T-helper 1 cell treated with Interleukin-12 subunit alpha and Interleukin-12 subunit beta and Interleukin-4 antibody, amounts not matched to agents 30 ng/mL and 1 ng/mL, for 36 hours (primary cell): ENCODE measurements at regions not wholly inside any gene's neighbourhood (a gene's known extent, or its start where the extent isn't known, plus 50 kb on each side); places are given as distances from the start of the nearest gene placed in this dataset.

ENCODE experiments used
- intact Hi-C: fragments of 100-400 bp; cut with micrococcal nuclease; formaldehyde crosslinking; loops from one replicate; pipeline ENCODE4 v1.15.1; 2024

DNA sequence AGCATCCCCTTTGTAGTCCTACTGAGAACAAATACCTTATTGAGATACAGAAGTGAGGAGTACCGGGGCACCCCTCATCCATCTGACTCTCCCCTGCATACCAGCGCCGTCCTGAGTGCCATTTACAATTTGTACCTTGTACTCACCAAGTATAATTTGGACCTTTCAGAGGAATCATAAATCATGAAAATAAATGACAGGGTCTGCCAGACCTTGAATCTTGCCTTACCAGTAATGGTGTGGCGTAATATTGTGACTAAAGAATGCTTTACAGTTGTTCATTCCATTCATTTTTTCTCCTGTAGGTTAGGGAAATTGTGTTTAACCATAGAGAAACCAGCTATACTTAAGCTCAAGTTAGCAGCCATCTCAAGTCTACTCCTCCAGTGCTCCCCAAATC, 243.7 kb upstream of the RGS6 start:
- intact Hi-C loops: no loop called here

DNA sequence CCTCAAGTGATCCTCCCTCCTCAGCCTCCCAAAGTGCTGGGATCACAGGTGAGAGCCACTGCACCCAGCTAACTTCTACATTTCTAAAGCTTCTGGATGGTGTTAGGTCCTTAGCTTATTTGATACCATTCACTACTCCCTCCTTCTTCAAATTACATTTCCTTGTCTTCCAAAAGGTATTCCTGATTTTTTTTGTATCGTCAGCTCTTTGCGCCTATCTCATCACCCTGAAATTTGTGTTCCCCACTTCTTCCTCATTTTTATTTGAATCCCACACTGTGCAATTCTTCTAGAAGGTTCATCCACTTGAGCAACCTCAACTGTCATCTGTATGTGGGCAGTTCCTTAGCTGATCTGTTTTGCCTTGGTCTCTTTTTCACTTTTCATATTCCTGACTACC, 241.8 kb upstream of the RGS6 start:
- intact Hi-C loops: no loop called here

DNA sequence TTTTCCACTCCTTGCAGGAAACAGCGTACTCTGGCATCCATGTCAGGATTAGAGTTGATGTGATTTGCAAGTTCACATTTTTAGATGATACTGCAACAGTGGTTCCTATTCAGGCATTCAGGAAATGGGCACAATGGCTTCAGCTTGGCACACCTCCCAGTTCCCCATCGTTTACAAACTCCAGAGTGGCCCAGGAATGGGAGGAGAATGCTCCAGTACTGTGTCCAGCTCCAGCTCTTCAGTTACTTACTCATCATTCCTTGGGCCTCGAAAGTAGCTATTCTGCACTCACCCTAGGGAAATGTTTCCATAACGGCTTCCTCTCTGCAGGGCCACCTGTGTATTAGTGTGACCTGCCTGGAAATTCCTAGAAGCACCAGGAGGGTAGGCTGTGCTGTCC, 239.7 kb upstream of the RGS6 start:
- intact Hi-C loops: no loop called here

DNA sequence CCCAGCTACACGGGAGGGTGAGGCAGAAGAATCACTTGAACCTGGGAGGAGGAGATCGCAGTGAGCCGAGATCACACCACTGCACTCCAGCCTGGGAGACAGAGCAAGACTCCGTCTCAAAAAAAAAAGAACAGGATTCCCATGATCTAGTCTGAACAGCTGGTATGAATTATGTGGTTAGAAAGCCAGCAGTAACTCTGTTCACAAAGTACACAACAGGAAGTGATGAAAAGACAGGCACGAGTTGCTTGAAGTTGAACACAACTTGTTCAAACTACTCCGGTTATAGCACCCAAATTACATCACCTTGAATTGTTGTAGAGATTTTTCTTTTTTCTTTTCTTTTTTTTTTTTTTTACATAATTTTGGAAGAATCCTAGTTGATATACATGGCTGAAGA, 238.8 kb upstream of the RGS6 start:
- intact Hi-C loops: no loop called here

DNA sequence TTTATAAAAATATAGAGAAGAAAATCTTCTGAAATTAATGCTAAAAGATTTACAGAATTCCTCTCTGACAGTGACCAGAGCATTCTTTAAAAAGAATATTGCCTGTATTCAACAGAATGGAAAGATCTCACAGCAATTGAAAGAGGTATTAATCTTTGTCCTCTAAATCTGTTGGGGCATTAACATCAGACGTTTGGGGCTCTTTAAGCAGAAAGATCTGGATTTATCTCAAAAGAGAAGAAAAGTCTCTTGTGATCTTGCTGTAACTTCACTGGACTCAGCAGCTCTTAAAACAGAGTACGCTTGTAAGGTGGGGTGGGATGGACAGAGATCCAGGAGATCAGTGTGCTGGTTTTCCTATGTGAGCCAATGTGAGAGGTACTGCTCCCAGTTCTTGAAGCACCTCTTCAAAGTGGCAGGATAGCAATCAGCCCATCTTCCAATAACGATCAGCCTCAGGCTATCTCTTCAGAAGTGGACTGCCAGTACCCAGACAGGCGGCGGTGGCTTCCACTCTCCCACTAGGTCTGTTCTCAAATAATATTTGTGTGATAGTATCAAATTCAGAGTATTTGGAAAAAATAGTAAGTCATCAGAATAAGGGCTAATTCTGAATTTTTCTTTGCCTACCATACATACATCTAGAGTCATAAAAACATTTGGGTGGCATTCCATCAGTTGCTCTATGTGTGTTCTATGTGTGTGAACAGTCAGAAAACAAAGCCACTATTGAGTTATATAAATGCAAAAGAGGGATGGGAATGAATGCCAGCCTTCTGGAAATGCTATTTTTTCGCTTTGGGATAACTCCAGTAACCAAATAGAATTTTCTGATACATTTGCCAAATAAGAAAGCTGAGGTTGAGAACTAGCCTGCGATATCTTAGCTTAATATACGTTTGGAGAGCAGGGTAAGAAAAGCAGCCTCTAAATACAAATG, 237.4 kb upstream of the RGS6 start:
- intact Hi-C loops: no loop called here

DNA sequence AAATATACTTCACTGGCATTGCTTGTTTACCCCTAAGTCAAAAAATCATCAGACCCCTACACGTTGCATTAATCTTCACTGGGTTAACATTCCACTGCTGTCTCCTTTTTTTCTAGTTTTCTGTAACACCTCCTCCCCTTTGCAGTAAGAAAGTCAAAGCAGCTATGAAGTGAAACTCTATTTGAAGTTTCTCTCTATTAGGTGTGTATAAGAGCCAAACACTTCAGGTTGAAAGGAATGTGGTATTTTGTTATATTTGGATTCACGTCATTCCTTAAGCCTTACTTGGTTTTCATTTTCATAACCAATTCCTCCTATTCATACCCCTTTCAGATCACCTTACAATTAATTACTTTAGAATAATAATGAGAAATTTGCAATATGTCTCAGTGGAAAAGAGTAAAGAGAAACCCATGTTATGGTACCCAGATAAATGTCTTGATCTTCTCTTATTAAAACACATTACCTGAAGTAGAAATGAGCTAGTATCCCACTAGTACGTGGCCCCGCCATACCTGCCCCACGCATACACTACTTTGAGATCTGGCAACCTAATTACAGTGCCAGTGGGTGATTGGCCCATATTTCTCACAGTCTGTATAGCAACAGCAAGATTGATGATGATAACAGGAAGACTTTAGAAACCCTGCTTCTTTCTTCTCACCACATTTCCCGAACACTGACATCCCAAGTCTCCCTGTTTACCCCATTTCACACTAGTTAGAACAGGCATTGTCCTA, 236.4 kb upstream of the RGS6 start:
- intact Hi-C loops: no loop called here

DNA sequence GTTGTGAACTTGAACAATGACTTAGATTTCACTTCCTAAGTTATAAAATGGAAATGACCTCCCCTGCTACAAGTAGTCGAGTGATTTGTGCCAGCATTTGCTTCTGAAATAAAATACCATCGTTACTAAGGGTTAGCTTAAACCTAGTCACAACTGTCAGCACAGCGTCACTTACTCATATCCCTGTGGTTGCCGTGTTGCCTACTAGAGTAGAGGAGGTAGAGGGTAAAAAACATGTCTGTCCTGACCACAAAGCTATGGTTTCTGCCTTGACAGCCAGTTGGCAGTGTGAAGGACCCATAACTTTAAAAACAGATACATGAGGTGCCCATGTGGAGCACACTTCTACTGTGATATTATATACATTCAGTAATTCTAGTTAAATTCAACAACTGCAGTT, 234.2 kb upstream of the RGS6 start:
- intact Hi-C loops: no loop called here

DNA sequence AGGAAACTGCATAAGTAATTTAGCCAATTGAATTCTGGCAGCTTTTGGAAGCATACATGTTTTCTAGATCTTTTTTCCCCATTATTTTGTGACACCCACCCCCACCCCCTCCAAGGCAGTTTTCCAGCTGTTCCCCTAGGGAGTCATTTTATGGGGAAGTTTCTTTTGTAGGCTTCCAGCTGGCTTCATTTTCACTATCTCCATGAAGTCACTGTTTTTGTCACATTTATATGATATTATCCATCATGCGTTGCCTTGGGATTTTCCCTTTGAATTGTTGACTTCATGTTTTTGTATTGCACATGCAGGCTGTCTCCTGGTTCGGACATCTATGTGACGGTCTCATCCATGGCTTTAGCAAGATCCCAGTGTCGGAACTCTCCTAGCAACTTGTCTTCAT, 233.6 kb upstream of the RGS6 start:
- intact Hi-C loops: no loop called here

DNA sequence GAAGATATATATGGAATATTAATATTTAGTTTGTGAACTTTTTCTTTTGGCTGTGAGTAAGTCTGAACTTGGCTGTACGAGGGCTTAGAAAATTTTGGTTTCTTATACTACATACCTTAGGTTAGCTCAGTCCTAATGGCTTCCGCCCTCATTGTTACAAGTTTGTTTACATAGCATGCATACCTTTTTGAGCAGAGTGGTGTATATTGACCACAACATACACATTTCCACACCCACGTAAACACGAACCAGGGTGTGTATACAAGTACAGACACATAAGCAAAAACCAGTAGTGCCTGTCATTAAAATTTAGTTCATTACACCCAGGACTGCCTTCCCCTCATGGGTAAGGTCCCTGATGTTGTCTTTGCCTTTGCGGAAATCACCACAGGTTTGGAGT, 230.2 kb upstream of the RGS6 start:
- intact Hi-C loops: loop anchor here (5.0 to 10.0 kb wide), 2 partner anchors 107 to 560 kb away; no protein-coding TSS in a partner anchor

DNA sequence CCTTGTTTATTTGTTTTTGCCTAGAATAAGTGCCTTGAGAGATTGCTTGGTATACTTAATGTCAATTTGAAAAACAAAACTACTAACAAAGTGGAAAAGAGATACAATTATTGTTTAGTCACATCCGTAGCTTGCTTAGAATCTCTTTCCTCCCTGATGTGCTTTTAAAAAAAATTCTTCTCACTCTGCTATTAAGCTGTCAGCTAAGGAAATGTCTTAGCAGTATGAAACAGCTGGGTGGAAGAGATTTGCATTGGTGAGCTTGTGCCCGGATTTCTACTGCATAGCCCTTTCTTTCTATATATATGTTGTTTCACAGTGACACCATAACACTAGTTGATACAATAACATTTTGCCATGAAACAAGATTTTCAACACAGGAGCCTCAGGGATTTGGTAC, 229.4 kb upstream of the RGS6 start:
- intact Hi-C loops: loop anchor here (5.0 to 10.0 kb wide), 2 partner anchors 108 to 560 kb away; no protein-coding TSS in a partner anchor

DNA sequence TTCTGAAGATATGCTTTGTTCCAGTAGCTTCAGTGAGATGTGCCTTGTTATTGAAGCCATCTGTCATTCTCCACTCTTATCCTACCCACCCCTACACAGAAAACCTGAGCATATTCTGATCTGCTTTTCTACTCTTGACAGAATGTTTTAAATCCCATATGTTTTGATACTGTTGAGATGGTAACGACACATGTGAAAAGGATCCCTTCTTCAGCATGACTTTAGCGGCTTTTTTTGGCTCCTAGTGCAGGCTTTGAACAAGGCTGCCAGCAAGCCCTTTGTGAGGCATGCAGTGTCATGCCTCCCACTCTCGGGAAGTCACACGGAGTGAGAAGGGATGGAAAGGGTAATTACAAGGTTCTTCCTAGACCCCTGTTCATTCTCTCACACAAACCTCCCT, 228.8 kb upstream of the RGS6 start:
- intact Hi-C loops: loop anchor here (5.0 to 10.0 kb wide), 2 partner anchors 109 to 561 kb away; no protein-coding TSS in a partner anchor

DNA sequence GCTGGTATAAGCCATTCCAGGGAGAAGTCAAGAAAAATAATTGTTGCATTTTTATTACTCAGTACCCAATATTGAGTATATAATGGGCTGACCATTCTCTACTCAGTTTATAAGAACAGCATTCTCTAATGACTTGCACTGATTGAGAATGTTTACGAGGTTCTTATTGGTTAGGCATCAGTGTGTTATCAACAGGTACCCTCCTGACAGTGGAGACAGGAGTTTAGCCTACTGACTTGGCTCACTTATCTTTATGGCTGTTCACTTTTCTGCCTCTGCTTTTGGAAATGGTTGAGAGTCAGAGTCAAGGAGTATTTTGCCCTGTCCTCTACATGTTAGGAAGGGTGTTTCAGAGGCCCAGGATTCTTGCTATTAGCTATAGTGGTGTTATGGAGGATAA, 228.0 kb upstream of the RGS6 start:
- intact Hi-C loops: loop anchor here (5.0 to 10.0 kb wide), 2 partner anchors 109 to 562 kb away; no protein-coding TSS in a partner anchor

DNA sequence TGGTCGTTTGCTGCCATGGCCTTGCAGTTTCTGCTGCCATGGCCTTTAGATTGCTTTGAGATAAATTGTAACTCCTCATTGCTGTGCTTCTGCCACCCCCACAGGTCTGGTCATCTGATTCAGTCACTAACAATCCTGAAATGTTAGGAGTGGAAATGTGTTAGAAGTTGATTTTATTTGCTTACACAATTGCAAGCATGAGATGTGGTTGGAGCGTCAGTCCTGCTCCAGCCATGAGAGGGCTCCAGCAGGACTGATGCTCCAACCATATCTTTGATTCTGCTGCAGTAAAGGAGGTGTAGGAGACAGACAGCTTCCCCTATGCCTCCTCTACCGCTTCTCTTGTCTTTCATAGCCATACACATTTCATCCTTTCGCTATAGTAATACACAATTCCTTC, 226.8 kb upstream of the RGS6 start:
- intact Hi-C loops: loop anchor here (10.0 kb wide), 1 partner anchor 111 kb away; no protein-coding TSS in a partner anchor

DNA sequence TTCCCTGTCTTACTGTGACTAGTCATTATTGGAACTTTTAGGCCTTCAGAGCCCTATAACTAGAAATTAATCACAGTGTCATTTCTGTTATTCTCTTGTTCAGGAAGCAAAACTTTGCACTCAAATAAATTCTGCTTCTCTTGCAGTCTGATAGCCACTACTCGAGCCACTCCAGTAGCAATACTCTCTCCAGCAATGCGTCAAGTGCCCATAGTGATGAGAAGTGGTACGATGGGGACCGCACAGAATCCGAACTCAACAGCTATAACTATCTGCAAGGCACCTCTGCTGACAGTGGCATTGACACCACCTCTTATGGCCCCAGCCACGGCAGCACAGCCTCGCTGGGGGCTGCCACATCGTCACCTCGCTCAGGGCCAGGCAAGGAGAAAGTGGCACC, 223.2 kb upstream of the RGS6 start:
- intact Hi-C loops: loop anchor here (10.0 kb wide), 1 partner anchor 114 kb away; no protein-coding TSS in a partner anchor

DNA sequence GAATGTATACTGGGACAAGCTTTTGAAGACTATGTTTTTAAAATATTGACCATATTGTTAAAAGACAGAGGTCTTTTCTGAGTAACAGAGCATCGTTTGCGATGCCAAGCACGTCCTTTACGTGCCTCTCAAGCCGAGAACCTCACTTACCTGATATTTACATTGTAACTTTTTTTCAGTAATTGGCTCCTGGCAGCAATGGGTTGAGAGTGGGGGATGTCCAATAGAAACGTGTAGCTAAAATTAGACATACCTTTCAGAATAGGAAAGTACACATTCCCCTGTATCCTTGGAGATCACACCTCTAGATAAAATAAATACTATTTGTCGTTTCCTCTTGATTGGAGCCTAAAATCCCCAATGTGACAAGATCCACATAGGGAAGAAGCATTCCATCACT, 222.2 kb upstream of the RGS6 start:
- intact Hi-C loops: loop anchor here (10.0 kb wide), 1 partner anchor 115 kb away; no protein-coding TSS in a partner anchor

DNA sequence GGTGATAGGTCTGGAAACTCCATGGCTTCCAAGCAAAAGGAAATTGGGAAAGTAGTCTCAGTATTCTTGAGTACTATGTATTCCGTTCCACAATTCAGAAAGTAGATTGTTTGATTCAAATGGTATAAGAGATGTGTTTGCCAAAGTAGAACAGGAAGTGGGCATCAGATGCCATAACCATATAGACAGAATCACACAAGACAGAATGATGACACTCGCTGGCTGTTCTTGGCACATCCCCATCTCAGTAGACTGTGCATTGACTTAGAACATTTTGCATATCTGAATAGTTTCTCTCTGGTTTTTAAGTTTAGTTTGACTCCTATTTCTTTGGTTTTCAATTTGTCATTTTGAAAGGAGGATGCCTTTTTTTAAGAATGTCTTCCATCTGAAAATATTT, 221.1 kb upstream of the RGS6 start:
- intact Hi-C loops: no loop called here

DNA sequence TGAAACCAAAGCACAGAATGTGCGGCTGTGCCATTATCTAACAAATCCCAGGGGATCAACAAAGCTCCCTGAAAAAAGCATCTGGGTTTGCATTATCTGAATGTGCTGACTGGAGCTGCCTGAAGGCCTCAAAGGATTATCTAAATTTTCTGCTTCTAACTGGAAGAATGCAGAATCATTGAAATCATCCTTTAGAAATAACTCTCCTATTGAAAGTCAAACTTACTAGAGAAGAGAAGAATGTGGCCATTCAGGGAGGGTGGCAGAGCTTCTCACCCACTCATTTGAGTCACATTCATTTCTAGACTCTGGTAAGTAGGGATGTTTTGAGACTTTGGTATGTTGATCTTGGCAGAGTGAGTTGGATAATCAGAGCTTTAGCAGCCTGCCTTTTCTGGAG, 220.6 kb upstream of the RGS6 start:
- intact Hi-C loops: no loop called here

DNA sequence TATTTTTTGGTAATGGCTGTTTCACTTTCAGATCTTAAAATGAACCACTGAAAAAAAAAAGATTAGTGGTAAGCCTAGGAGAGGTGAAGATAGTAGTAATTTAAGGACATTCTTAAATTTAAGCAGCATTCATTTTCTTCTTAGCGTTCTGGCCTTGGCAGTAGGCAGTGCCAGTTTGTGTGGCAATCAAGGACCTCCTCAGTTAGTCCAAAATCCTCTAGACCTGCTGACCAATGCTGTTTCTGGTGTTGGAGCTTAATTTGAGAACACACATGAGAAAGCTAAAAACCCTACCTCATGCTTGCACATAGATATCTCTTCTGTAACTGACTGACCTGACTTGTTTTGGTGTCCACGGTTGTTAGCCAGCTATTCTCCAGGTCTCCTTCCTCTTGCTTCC, 219.8 kb upstream of the RGS6 start:
- intact Hi-C loops: no loop called here

DNA sequence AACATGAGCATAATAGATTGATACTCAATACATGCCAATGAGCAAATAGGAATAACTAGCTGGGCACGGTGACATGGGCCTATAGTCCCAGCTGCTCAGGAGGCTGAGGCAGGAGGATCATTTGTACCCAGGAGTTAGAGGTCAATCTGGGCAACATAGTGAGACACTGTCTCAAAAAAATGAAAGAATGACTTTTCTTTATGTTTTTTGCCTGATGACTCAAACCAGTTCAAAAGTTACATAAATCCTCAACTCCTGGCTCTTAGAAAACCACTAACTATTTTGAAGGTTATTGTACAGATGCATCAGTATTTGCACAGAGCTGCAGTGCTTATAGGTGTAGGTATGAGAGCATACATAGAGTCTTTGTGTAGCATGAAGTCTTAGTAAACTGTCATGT, 219.2 kb upstream of the RGS6 start:
- intact Hi-C loops: no loop called here

DNA sequence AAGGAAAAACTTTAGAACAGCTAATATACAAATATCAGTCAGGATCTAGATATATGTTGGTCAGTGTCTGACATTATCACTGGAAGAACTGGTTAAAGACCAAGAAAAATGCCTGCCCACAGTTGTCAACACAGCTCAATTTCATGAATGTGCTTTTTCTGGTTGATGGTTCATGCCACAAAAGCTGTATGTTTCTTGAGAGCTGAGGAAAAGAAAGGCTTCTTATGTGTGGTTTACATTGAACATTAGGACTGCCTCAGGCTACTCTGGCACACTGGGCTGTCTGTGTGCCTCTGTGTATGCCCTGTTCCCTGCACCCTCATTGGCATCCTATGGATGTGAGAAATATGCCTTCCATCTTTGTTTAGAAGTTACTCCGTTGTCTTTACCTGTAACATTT, 218.8 kb upstream of the RGS6 start:
- intact Hi-C loops: no loop called here

DNA sequence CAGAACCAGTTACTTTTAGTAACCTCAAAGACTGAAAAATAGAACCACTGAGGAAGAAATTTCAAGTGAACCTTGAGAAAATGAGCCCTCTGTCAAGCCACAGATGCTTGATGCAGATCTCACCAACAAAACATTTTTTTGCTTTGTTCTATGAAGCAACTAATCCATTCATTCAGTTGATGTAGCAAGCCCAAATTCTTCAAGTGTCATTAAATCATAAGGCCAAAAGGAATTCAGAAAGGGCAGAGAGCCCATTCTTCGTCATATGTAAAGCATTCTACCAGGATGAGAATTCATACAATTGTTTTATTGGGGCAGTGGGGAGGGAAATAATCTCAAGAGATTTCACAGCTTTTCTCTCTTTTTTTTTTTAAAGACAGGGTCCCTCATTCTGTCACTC, 218.0 kb upstream of the RGS6 start:
- intact Hi-C loops: no loop called here
